Smooth muscle cell (in vitro differentiated cells): ENCODE measurements at regions not wholly inside any gene's neighbourhood (a gene's known extent, or its start where the extent isn't known, plus 50 kb on each side); places are given as distances from the start of the nearest gene placed in this dataset.

Source experiments
- DNase-seq: peaks from one replicate; lab custom pipeline; 2025; ENCODE audit not compliant: unreplicated experiment; lab: John Stamatoyannopoulos, UW
- H2AFZ ChIP-seq: fragments of 200-600 bp; sonication (generic); 2 replicates; pipeline ENCODE4 v1.6.0; 2016; ENCODE audit warnings: antibody characterized with exemption, low read depth, mild to moderate bottlenecking
- H3F3A ChIP-seq: fragments of 200-600 bp; sonication (generic); 2 replicates; pipeline ENCODE4 v1.6.0; 2017; ENCODE audit warnings: antibody characterized with exemption, low read depth
- H3K27ac ChIP-seq: fragments of 200-600 bp; sonication (generic); 2 replicates; pipeline ENCODE4 v1.5.1; 2016; ENCODE audit warnings: low read depth, mild to moderate bottlenecking
- H3K27me3 ChIP-seq: fragments of 200-600 bp; sonication (generic); 2 replicates; pipeline ENCODE4 v1.6.1; 2016; ENCODE audit warnings: low read depth, mild to moderate bottlenecking
- H3K36me3 ChIP-seq: fragments of 200-600 bp; sonication (generic); 2 replicates; pipeline ENCODE4 v1.5.1; 2016; ENCODE audit warnings: low read depth
- H3K4me1 ChIP-seq: fragments of 200-600 bp; sonication (generic); 2 replicates; pipeline ENCODE4 v1.5.1; 2016; ENCODE audit warnings: low read depth
- H3K4me2 ChIP-seq: fragments of 200-600 bp; sonication (generic); 2 replicates; pipeline ENCODE4 v1.6.0; 2016; ENCODE audit warnings: mild to moderate bottlenecking
- H3K4me3 ChIP-seq: fragments of 200-600 bp; sonication (generic); 2 replicates; pipeline ENCODE4 v1.5.1; 2016; ENCODE audit warnings: mild to moderate bottlenecking
- H3K79me2 ChIP-seq: fragments of 200-600 bp; sonication (generic); 2 replicates; pipeline ENCODE4 v1.6.0; 2016; ENCODE audit warnings: low read depth, mild to moderate bottlenecking
- H3K9ac ChIP-seq: fragments of 200-600 bp; sonication (generic); 2 replicates; pipeline ENCODE4 v1.6.0; 2016; ENCODE audit warnings: low read depth
- H3K9me3 ChIP-seq: fragments of 200-600 bp; sonication (generic); replicated peaks from 2 replicates; pipeline ENCODE4 v1.5.1; 2016; ENCODE audit warnings: low read depth
- H4K20me1 ChIP-seq: fragments of 200-600 bp; sonication (generic); 2 replicates; pipeline ENCODE4 v1.6.0; 2016; ENCODE audit warnings: low read depth
- WGBS: methylation state at CpG from one replicate; pipeline ENCODE4 v1.1.7; 2016; ENCODE audit warnings: low lambda C conversion rate; 5-methylcytosine and 5-hydroxymethylcytosine counted together
- TF ChIP-seq, protein P1 (sequence below): fragments of 200-600 bp; sonication (generic); IDR thresholded peaks from 2 replicates; pipeline ENCODE4 v1.5.1; 2017; ENCODE audit warnings: borderline replicate concordance, mild to moderate bottlenecking, antibody characterized with exemption; ENCODE audit not compliant: insufficient read depth, poor library complexity, severe bottlenecking

DNA sequence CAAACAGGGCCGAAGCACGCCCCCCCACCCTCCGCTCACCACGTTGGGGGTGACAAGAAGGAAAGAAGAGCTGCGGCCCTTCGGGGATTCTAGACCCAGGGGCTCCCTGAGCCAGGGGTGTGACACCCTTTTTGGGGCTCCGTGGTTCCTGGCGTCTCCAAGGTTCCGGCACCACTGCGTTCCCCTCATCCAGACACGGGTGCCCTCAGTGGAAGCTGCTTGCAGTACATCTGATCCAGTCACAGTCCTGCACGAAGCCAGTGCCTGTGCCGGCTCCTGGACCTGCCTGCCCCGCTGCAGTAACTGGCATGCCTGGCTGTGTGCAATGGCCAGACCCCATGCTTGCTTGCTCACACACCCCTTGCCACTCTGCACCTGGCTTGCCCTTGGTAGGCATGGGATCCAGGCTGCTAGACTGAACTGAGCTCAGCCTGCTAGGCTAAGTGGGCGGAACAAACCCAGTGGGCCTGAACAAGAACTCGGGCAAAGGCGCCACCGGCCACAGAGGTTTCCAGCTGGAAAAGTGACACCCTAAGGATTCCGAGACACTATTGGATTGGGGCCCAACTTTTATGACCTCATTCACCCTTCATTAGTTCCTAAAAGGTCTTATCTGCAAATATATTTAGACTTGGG is 420.4 kb upstream of the AGA start:
- Histone ChIP-seq H4K20me1 (no peaks in the 10 kb centered on the region), H3K27ac (no peak overlapping the region), H3K9ac (no peak overlapping the region), H3K27me3 (no peaks in the 10 kb centered on the region), H3K9me3 (no peaks in the 10 kb centered on the region), H2AFZ (no peak overlapping the region), H3K4me1 (no peaks in the 10 kb centered on the region), H3F3A (no peaks in the 10 kb centered on the region), H3K4me2 (no peak overlapping the region), H3K36me3 (no peaks in the 10 kb centered on the region), H3K79me2 (no peaks in the 10 kb centered on the region), H3K4me3 (no peak overlapping the region)
- DNase-seq: no peak
- TF ChIP-seq, protein P1, sequence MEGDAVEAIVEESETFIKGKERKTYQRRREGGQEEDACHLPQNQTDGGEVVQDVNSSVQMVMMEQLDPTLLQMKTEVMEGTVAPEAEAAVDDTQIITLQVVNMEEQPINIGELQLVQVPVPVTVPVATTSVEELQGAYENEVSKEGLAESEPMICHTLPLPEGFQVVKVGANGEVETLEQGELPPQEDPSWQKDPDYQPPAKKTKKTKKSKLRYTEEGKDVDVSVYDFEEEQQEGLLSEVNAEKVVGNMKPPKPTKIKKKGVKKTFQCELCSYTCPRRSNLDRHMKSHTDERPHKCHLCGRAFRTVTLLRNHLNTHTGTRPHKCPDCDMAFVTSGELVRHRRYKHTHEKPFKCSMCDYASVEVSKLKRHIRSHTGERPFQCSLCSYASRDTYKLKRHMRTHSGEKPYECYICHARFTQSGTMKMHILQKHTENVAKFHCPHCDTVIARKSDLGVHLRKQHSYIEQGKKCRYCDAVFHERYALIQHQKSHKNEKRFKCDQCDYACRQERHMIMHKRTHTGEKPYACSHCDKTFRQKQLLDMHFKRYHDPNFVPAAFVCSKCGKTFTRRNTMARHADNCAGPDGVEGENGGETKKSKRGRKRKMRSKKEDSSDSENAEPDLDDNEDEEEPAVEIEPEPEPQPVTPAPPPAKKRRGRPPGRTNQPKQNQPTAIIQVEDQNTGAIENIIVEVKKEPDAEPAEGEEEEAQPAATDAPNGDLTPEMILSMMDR: no peak
- WGBS: 96% methylated on average over 19 of the region's 19 CpGs

DNA sequence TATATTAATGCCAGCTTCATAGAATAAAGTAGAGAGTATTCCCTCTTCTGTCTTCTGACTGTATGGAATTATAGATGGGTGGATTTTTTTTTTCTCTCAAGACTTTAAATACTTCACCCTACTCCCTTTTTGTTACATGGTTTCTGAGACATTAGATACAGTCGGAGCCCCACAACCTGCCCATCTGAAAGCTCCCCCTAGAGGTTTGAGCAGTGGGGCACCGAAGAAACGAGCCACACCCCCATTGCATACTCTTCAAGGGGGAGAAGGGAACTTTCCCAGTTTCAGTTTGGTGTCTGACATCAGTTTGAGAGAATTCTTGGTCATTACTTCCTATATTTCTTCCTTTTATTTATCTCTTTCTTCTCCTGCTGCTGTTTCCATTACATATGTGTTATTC is 437.6 kb upstream of the AGA start:
- Histone ChIP-seq H3F3A (no peaks in the 10 kb centered on the region), H3K4me3 (no peak overlapping the region), H4K20me1 (no peaks in the 10 kb centered on the region), H3K79me2 (no peaks in the 10 kb centered on the region), H3K4me2 (no peak overlapping the region), H3K9ac (no peak overlapping the region), H3K27ac (no peak overlapping the region), H2AFZ (no peak overlapping the region), H3K9me3 (no peaks in the 10 kb centered on the region), H3K4me1 (no peaks in the 10 kb centered on the region), H3K36me3 (no peaks in the 10 kb centered on the region), H3K27me3 (no peaks in the 10 kb centered on the region)
- DNase-seq: no peak
- TF ChIP-seq, protein P1: no peak
- 49% methylated on average over 3 of the region's 3 CpGs for WGBS

DNA sequence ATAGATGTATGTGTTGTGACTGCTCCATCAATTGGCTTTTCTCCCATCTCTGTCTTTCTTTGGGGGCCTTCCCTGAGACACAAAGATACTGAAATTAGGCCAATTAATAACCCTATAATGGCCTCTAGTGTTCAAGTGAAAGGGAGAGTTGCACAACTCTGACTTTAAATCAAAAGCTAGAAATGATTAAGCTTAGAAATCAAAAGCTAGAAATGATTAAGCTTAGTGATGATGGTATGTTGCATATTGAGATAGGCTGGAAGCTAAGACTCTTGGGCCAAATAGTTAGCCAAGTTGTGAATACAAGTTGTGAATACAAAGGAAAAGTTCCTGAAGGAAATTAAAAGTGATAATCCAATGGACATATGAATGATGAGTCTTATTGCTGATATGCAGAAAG is 452.9 kb upstream of the AGA start:
- no peaks in the 10 kb centered on the region for H3K36me3 ChIP-seq
- H3K4me2 ChIP-seq: no peak overlapping the region
- TF ChIP-seq, protein P1: no peak
- no peaks in the 10 kb centered on the region for H3K27me3 ChIP-seq
- H3K27ac ChIP-seq: no peak overlapping the region
- no peaks in the 10 kb centered on the region for H4K20me1 ChIP-seq
- H3K79me2 ChIP-seq: no peaks in the 10 kb centered on the region
- no peak overlapping the region for H2AFZ ChIP-seq
- DNase-seq: no peak
- no peak overlapping the region for H3K4me3 ChIP-seq
- H3K9me3 ChIP-seq: no peaks in the 10 kb centered on the region
- no peak overlapping the region for H3K9ac ChIP-seq
- no peaks in the 10 kb centered on the region for H3F3A ChIP-seq
- no peaks in the 10 kb centered on the region for H3K4me1 ChIP-seq

DNA sequence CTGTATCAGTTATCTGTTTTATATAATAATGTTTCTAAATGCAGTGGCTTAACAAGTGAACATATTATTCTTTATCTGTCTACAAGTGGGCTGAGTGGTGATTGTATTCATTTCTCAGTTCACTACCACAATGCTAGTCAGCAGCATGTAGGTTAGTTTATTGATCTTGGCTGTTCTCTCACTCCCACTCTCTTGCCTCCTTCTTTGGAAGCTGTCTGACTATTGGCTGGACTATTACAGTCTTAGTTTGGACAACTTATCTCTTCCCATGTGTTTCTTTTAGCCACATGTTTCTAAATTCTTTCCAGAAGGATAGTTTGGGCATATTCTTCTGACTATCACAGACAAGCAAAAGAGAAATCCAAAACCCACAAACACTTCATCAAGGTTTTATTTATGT is 459.5 kb upstream of the AGA start:
- Histone ChIP-seq H3K27me3 (no peaks in the 10 kb centered on the region), H3K4me3 (no peak overlapping the region), H4K20me1 (no peaks in the 10 kb centered on the region), H3K9me3 (no peaks in the 10 kb centered on the region), H3K4me1 (no peaks in the 10 kb centered on the region), H3K79me2 (no peaks in the 10 kb centered on the region), H3F3A (no peaks in the 10 kb centered on the region), H3K9ac (no peak overlapping the region), H3K36me3 (no peaks in the 10 kb centered on the region), H3K27ac (no peak overlapping the region), H3K4me2 (no peak overlapping the region), H2AFZ (no peak overlapping the region)
- DNase-seq: no peak
- TF ChIP-seq, protein P1: no peak
